GM18868 (cell line): ENCODE measurements at regions not wholly inside any gene's neighbourhood (a gene's known extent, or its start where the extent isn't known, plus 50 kb on each side); places are given as distances from the start of the nearest gene placed in this dataset.

Experiments
- ATAC-seq: cut with Tn5 transposase; IDR thresholded peaks from one replicate; pipeline ENCODE4 v1.9.1; 2021; ENCODE audit warnings: mild to moderate bottlenecking, moderate library complexity; ENCODE audit not compliant: unreplicated experiment

- no peak for ATAC-seq
Observed at GRCh38 chr17:55635253-55635914, 87.3 kb downstream of the TMEM100 start.

GRCh38 chr17:55634702-55635101, 88.0 kb downstream of the TMEM100 start:
- ATAC-seq, result no peak

- ATAC-seq, result no peak
Observed at GRCh38 chr17:55632893-55633292, 89.8 kb downstream of the TMEM100 start.

GRCh38 chr17:55632236-55632635, 90.4 kb downstream of the TMEM100 start:
- ATAC-seq, result no peak

- ATAC-seq, result no peak
Observed at GRCh38 chr17:55629995-55630394, 92.7 kb downstream of the TMEM100 start.

- peak; percentile 68 for ATAC-seq
Observed at GRCh38 chr17:55625521-55625920, 97.1 kb downstream of the TMEM100 start.

GRCh38 chr17:55624772-55625433, 97.8 kb downstream of the TMEM100 start:
- peak; percentile 66 for ATAC-seq

GRCh38 chr17:55622547-55622946, 100.1 kb downstream of the TMEM100 start:
- no peak for ATAC-seq

GRCh38 chr17:55620945-55621344, 101.7 kb downstream of the TMEM100 start:
- no peak for ATAC-seq

- ATAC-seq, result no peak
Observed at GRCh38 chr17:55620023-55620422, 102.6 kb downstream of the TMEM100 start.

- ATAC-seq, result no peak
Observed at GRCh38 chr17:55617441-55617840, 105.2 kb downstream of the TMEM100 start.

- ATAC-seq, result no peak
Observed at GRCh38 chr17:55614061-55614460, 102.8 kb upstream of the SMIM36 start.

GRCh38 chr17:55612691-55613141, 101.5 kb upstream of the SMIM36 start:
- no peak for ATAC-seq

- no peak for ATAC-seq
Observed at GRCh38 chr17:55607731-55608341, 96.6 kb upstream of the SMIM36 start.

- no peak for ATAC-seq
Observed at GRCh38 chr17:55606488-55606815, 95.2 kb upstream of the SMIM36 start.

- ATAC-seq, result no peak
Observed at GRCh38 chr17:55605705-55606487, 94.6 kb upstream of the SMIM36 start.

GRCh38 chr17:55601874-55602364, 90.7 kb upstream of the SMIM36 start:
- peak; percentile 77 for ATAC-seq

GRCh38 chr17:55598495-55598894, 87.2 kb upstream of the SMIM36 start:
- no peak for ATAC-seq

- no peak for ATAC-seq
Observed at GRCh38 chr17:55588446-55589242, 77.4 kb upstream of the SMIM36 start.

GRCh38 chr17:55587608-55588139, 76.4 kb upstream of the SMIM36 start:
- ATAC-seq, result no peak
